ENCODE measurements at regions not wholly inside any gene's neighbourhood (a gene's known extent, or its start where the extent isn't known, plus 50 kb on each side); places are given as distances from the start of the nearest gene placed in this dataset.

- TF ChIP-seq CTCF (IDR thresholded peaks at IDR 0.05; ENCODE audit: borderline replicate concordance, extremely low read depth, low read length, poor library complexity, severe bottlenecking) (no peak), EZH2 (IDR thresholded peaks at IDR 0.05; ENCODE audit: borderline replicate concordance, low read depth, low read length, severe bottlenecking) (no peak)
Measured at GRCh38 chr15:29601811-29602210, 220.5 kb downstream of the TJP1 start.
